Astrocyte (in vitro differentiated cells and primary cell): ENCODE measurements at regions not wholly inside any gene's neighbourhood (a gene's known extent, or its start where the extent isn't known, plus 50 kb on each side); places are given as distances from the start of the nearest gene placed in this dataset.

Experiments used
- DNase-seq: peaks from one replicate; pipeline ENCODE4 v3.0.0-alpha.2; 2010; ENCODE audit warnings: low read depth
- FAIRE-seq: peaks from 2 replicates; lab custom pipeline; 2011; peaks lifted over from hg19 to GRCh38; lab: Jason Lieb, UNC
- H2AFZ ChIP-seq: 2 replicates; pipeline ENCODE4 v1.6.0; 2012; ENCODE audit warnings: low read depth, low read length, inconsistent platforms
- H3K27ac ChIP-seq: 2 replicates; pipeline ENCODE4 v1.5.1; 2011; ENCODE audit warnings: low read depth, low read length, inconsistent platforms
- H3K27me3 ChIP-seq: 2 replicates; pipeline ENCODE4 v1.6.0; 2011; ENCODE audit warnings: low read length, inconsistent platforms; ENCODE audit not compliant: insufficient read depth
- H3K36me3 ChIP-seq: 2 replicates; pipeline ENCODE4 v1.5.1; 2011; ENCODE audit warnings: low read length, inconsistent platforms; ENCODE audit not compliant: insufficient read depth
- H3K4me1 ChIP-seq: 2 replicates; pipeline ENCODE4 v1.5.1; 2011; ENCODE audit warnings: low read length, inconsistent platforms; ENCODE audit not compliant: insufficient read depth
- H3K4me2 ChIP-seq: 2 replicates; pipeline ENCODE4 v1.6.0; 2012; ENCODE audit warnings: low read length, inconsistent platforms
- H3K4me3 ChIP-seq: 2 replicates; pipeline ENCODE4 v1.5.1; 2011; ENCODE audit warnings: low read depth, mild to moderate bottlenecking, low read length, inconsistent platforms; ENCODE audit not compliant: insufficient read depth
- H3K79me2 ChIP-seq: 2 replicates; pipeline ENCODE4 v1.6.0; 2012; ENCODE audit warnings: mild to moderate bottlenecking, low read length, inconsistent platforms; ENCODE audit not compliant: insufficient read depth
- H3K9ac ChIP-seq: 2 replicates; pipeline ENCODE4 v1.6.0; 2012; ENCODE audit warnings: mild to moderate bottlenecking, low read length, inconsistent platforms
- H3K9me3 ChIP-seq: 2 replicates; pipeline ENCODE4 v1.5.1; 2012; ENCODE audit warnings: low read depth, mild to moderate bottlenecking, low read length, inconsistent platforms; ENCODE audit not compliant: insufficient read depth
- H4K20me1 ChIP-seq: 2 replicates; pipeline ENCODE4 v1.6.0; 2012; ENCODE audit warnings: low read length, inconsistent platforms; ENCODE audit not compliant: insufficient read depth
- H3K27ac Mint-ChIP-seq: one replicate; pipeline ENCODE4 v1.8.0; 2021; ENCODE audit warnings: mild to moderate bottlenecking, mixed read lengths; ENCODE audit not compliant: unreplicated experiment
- H3K27me3 Mint-ChIP-seq: one replicate; pipeline ENCODE4 v1.8.0; 2021; ENCODE audit warnings: low read depth, mixed read lengths; ENCODE audit not compliant: unreplicated experiment
- H3K36me3 Mint-ChIP-seq: one replicate; pipeline ENCODE4 v1.8.0; 2021; ENCODE audit warnings: low read depth, mixed read lengths; ENCODE audit not compliant: unreplicated experiment
- H3K4me1 Mint-ChIP-seq: one replicate; pipeline ENCODE4 v1.8.0; 2021; ENCODE audit warnings: low read depth, mixed read lengths; ENCODE audit not compliant: unreplicated experiment
- H3K4me3 Mint-ChIP-seq: one replicate; pipeline ENCODE4 v1.8.0; 2021; ENCODE audit warnings: mild to moderate bottlenecking, moderate library complexity, mixed read lengths; ENCODE audit not compliant: unreplicated experiment
- H3K9me3 Mint-ChIP-seq: one replicate; pipeline ENCODE4 v1.8.0; 2021; ENCODE audit warnings: mild to moderate bottlenecking, mixed read lengths; ENCODE audit not compliant: unreplicated experiment
- EZH2 ChIP-seq: IDR thresholded peaks from 2 replicates; pipeline ENCODE4 v1.6.1; 2012; ENCODE audit warnings: mild to moderate bottlenecking, low read length, inconsistent platforms; ENCODE audit not compliant: insufficient read depth
- TF ChIP-seq, protein P1 (sequence below): IDR thresholded peaks from 2 replicates; pipeline ENCODE4 v1.5.1; 2011; ENCODE audit warnings: low read depth, mild to moderate bottlenecking, inconsistent platforms, low read length, moderate library complexity; ENCODE audit not compliant: insufficient read depth

DNA sequence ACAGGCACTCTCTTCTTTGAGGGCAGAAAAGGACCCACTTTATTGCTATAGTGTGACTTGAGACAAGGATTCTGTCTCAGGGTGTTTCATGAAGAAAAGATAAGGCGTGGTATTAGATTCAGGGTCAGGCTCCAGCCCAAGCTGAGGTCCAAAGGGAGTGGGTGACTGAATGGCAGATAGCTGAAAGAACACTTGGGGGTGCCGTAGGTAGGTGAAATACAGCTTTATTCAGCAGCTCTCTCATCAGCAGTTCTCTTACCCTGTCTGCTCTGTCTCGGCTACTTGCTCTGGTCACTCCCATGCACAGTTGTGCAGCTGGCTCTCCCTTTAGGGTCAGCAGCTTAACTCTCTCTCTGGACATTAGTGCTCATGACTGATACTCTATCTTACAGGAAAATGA lies 379.9 kb downstream of the LPIN1 start:
- Histone ChIP-seq H3K36me3 (no peaks in the 10 kb centered on the region), H3K9ac (no peak overlapping the region), H3K79me2 (no peaks in the 10 kb centered on the region), H3K4me3 (no peak overlapping the region), H3K4me1 (no peaks in the 10 kb centered on the region), H3K4me2 (no peak overlapping the region), H3K27ac (no peak overlapping the region), H3K27me3 (no peaks in the 10 kb centered on the region), H2AFZ (no peak overlapping the region), H3K9me3 (no peaks in the 10 kb centered on the region), H4K20me1 (no peaks in the 10 kb centered on the region)
- FAIRE-seq (no peak), DNase-seq (no peak)
- Mint-ChIP-seq H3K9me3 (no peaks in the 10 kb centered on the region), H3K4me1 (no peaks in the 10 kb centered on the region), H3K27me3 (peaks cover 20% of the 10 kb centered on the region), H3K27ac (no peak overlapping the region), H3K36me3 (no peaks in the 10 kb centered on the region), H3K4me3 (no peak overlapping the region)
- TF ChIP-seq EZH2 = no peak

DNA sequence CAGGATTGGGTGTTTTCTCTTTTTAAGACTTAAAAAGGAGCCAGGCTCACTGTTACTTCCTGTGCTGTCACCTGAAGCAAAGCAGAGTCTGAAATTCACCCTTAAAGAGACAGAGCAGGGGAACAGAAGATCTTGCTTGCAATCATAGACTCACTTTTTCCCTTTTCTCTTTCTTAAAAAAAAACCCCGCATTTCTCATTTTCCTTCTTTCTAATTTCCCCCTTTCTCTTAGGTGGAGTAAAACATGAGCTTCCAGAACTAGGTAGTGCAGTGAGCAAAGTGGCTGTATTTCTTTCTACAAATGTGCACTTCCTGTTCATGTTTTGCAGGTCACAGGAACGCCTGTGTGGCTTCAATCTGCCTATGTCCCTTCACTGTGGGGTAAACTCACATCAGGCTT lies 381.2 kb downstream of the LPIN1 start:
- no peaks in the 10 kb centered on the region for H3K9me3 ChIP-seq
- H2AFZ ChIP-seq = no peak overlapping the region
- no peak overlapping the region for H3K27ac Mint-ChIP-seq
- no peaks in the 10 kb centered on the region for H3K79me2 ChIP-seq
- no peak overlapping the region for H3K4me3 ChIP-seq
- no peaks in the 10 kb centered on the region for H3K9me3 Mint-ChIP-seq
- DNase-seq = no peak
- no peaks in the 10 kb centered on the region for H3K4me1 Mint-ChIP-seq
- H3K36me3 ChIP-seq = no peaks in the 10 kb centered on the region
- no peaks in the 10 kb centered on the region for H3K36me3 Mint-ChIP-seq
- TF ChIP-seq, protein P1, sequence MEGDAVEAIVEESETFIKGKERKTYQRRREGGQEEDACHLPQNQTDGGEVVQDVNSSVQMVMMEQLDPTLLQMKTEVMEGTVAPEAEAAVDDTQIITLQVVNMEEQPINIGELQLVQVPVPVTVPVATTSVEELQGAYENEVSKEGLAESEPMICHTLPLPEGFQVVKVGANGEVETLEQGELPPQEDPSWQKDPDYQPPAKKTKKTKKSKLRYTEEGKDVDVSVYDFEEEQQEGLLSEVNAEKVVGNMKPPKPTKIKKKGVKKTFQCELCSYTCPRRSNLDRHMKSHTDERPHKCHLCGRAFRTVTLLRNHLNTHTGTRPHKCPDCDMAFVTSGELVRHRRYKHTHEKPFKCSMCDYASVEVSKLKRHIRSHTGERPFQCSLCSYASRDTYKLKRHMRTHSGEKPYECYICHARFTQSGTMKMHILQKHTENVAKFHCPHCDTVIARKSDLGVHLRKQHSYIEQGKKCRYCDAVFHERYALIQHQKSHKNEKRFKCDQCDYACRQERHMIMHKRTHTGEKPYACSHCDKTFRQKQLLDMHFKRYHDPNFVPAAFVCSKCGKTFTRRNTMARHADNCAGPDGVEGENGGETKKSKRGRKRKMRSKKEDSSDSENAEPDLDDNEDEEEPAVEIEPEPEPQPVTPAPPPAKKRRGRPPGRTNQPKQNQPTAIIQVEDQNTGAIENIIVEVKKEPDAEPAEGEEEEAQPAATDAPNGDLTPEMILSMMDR = no peak
- no peak for TF ChIP-seq EZH2
- FAIRE-seq = no peak
- H3K27me3 ChIP-seq = no peaks in the 10 kb centered on the region
- H3K4me1 ChIP-seq = peaks cover 4% of the 10 kb centered on the region
- H4K20me1 ChIP-seq = no peaks in the 10 kb centered on the region
- H3K27ac ChIP-seq = no peak overlapping the region
- peaks cover 20% of the 10 kb centered on the region for H3K27me3 Mint-ChIP-seq
- no peak overlapping the region for H3K4me3 Mint-ChIP-seq
- no peak overlapping the region for H3K4me2 ChIP-seq
- H3K9ac ChIP-seq = no peak overlapping the region

DNA sequence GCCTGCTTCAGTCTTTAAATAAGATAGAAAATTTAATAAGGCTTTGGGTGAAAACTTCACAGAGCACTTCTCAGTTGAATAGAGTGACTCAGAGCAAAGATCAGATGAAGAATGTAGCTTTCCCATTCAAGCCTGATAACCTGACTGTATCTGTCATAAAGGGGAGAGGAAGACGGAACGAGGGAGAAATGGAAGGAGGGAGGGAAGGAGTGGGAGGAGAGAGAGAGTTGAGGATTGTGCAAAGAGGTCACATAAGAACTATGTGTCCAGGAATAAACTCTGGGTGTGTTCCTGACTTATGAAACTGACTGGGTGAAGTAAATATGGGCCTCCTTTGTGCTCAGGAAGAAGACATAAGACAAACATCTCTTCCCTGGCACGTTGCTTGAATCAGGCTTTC lies 385.5 kb downstream of the LPIN1 start:
- peaks cover 2% of the 10 kb centered on the region for H3K9me3 Mint-ChIP-seq
- H3K9ac ChIP-seq = no peak overlapping the region
- no peaks in the 10 kb centered on the region for H4K20me1 ChIP-seq
- no peaks in the 10 kb centered on the region for H3K36me3 ChIP-seq
- no peaks in the 10 kb centered on the region for H3K36me3 Mint-ChIP-seq
- FAIRE-seq (no peak), DNase-seq (peak; percentile 70)
- peaks cover 4% of the 10 kb centered on the region for H3K4me1 ChIP-seq
- no peaks in the 10 kb centered on the region for H3K4me1 Mint-ChIP-seq
- no peak overlapping the region for H3K27ac ChIP-seq
- no peaks in the 10 kb centered on the region for H3K9me3 ChIP-seq
- no peak overlapping the region for H3K4me3 Mint-ChIP-seq
- TF ChIP-seq, protein P1 = no peak
- TF ChIP-seq EZH2 = no peak
- no peak overlapping the region for H3K27ac Mint-ChIP-seq
- H3K4me3 ChIP-seq = no peak overlapping the region
- H3K79me2 ChIP-seq = no peaks in the 10 kb centered on the region
- no peaks in the 10 kb centered on the region for H3K27me3 ChIP-seq
- H2AFZ ChIP-seq = no peak overlapping the region
- peaks cover 8% of the 10 kb centered on the region for H3K27me3 Mint-ChIP-seq
- peak overlapping the region; percentile 4 for H3K4me2 ChIP-seq
